Tibial artery (tissue), 4 donors: ENCODE measurements at regions not wholly inside any gene's neighbourhood (a gene's known extent, or its start where the extent isn't known, plus 50 kb on each side); places are given as distances from the start of the nearest gene placed in this dataset.
A peak's percentile ranks its signal among the peaks of the same experiment; 100 is the strongest.

Source experiments
- DNase-seq, 2 donors: peaks; one replicate each; pipeline ENCODE4 v3.0.0-alpha.2; 2019
- H3K27ac ChIP-seq, 2 donors: fragments of 200-600 bp; sonication (generic) in 1 of 2; 1 replicate in 1 of 2; 2 replicates in 1 of 2; pipeline ENCODE4 v1.5.1; 2018 to 2019; ENCODE audit warnings: mild to moderate bottlenecking in 1 of 2
- H3K27me3 ChIP-seq, 2 donors: fragments of 200-600 bp; sonication (generic) in 1 of 2; one replicate each; pipeline versions ENCODE4 v1.5.1 to v1.6.0; 2016 to 2019
- H3K36me3 ChIP-seq, 3 donors: fragments of 200-600 bp; sonication (generic) in 2 of 3; one replicate each; pipeline ENCODE4 v1.5.1; 2016 to 2019; ENCODE audit warnings: mild to moderate bottlenecking in 2 of 3
- H3K4me1 ChIP-seq, 4 donors: fragments of 200-600 bp; sonication (generic) in 2 of 4; 1 replicate in 3 of 4; 2 replicates in 1 of 4; pipeline ENCODE4 v1.5.1; 2016 to 2019
- H3K4me3 ChIP-seq, 2 donors: fragments of 200-600 bp; sonication (generic) in 1 of 2; 1 replicate in 1 of 2; 2 replicates in 1 of 2; pipeline ENCODE4 v1.5.1; 2018 to 2019; ENCODE audit warnings: mild to moderate bottlenecking in 2 of 2
- H3K9me3 ChIP-seq, 3 donors: fragments of 200-600 bp; sonication (generic) in 1 of 3; one replicate each; pipeline ENCODE4 v1.5.1; 2016 to 2019
- CTCF ChIP-seq, 2 experiments: fragments of 200-600 bp in 1 of 2; fragments of 450-650 bp in 1 of 2; IDR thresholded peaks; one replicate each; pipeline ENCODE4 v1.5.1; 2017 to 2019; ENCODE audit warnings: antibody characterized with exemption in 2 of 2, mild to moderate bottlenecking in 1 of 2, moderate library complexity in 1 of 2
- intact Hi-C: fragments of 100-400 bp; cut with DNase I; formaldehyde crosslinking; loops from one replicate; pipeline ENCODE4 v1.15.0; 2023; ENCODE audit warnings: low total_unique reads

- TF ChIP-seq CTCF (IDR thresholded peaks at IDR 0.05) = no peak
- no peaks in the 10 kb centered on the region for H3K36me3 ChIP-seq
- H3K27ac ChIP-seq = no peak overlapping the region
- H3K27me3 ChIP-seq = no peaks in the 10 kb centered on the region
- no peak for DNase-seq
- H3K9me3 ChIP-seq = no peaks in the 10 kb centered on the region
- H3K4me3 ChIP-seq = no peak overlapping the region
- H3K4me1 ChIP-seq = no peaks in the 10 kb centered on the region
- intact Hi-C loops = no loop called here
These were observed 80.8 kb upstream of the ADCY2 start for GRCh38 chr5:7315118-7315517.

- Histone ChIP-seq H3K27me3 (no peaks in the 10 kb centered on the region), H3K4me3 (no peak overlapping the region), H3K36me3 (no peaks in the 10 kb centered on the region), H3K4me1 (no peaks in the 10 kb centered on the region), H3K27ac (no peak overlapping the region), H3K9me3 (no peaks in the 10 kb centered on the region)
- no peak for TF ChIP-seq CTCF (IDR thresholded peaks at IDR 0.05)
- intact Hi-C loops = no loop called here
- DNase-seq = no peak
These were observed 78.2 kb upstream of the ADCY2 start for GRCh38 chr5:7317751-7318150.

GRCh38 chr5:7320701-7321301 lies 75.1 kb upstream of the ADCY2 start:
- TF ChIP-seq CTCF (IDR thresholded peaks at IDR 0.05) = no peak
- no peaks in the 10 kb centered on the region for H3K27me3 ChIP-seq
- intact Hi-C loops = no loop called here
- no peaks in the 10 kb centered on the region for H3K9me3 ChIP-seq
- H3K36me3 ChIP-seq = no peaks in the 10 kb centered on the region
- H3K4me1 ChIP-seq = no peaks in the 10 kb centered on the region
- no peak overlapping the region for H3K27ac ChIP-seq
- H3K4me3 ChIP-seq = no peak overlapping the region
- no peak for DNase-seq

GRCh38 chr5:7321724-7322123 lies 74.2 kb upstream of the ADCY2 start:
- intact Hi-C loops = no loop called here
- no peak for TF ChIP-seq CTCF (IDR thresholded peaks at IDR 0.05)
- DNase-seq = peak in 1 of 2 donors; percentile 31
- Histone ChIP-seq H3K36me3 (no peaks in the 10 kb centered on the region), H3K4me1 (no peaks in the 10 kb centered on the region), H3K4me3 (no peak overlapping the region), H3K9me3 (no peaks in the 10 kb centered on the region), H3K27me3 (no peaks in the 10 kb centered on the region), H3K27ac (no peak overlapping the region)

- no peak overlapping the region for H3K27ac ChIP-seq
- no peak overlapping the region for H3K4me3 ChIP-seq
- no peaks in the 10 kb centered on the region for H3K9me3 ChIP-seq
- TF ChIP-seq CTCF (IDR thresholded peaks at IDR 0.05) = no peak
- no peaks in the 10 kb centered on the region for H3K27me3 ChIP-seq
- intact Hi-C loops = no loop called here
- H3K4me1 ChIP-seq = no peaks in the 10 kb centered on the region
- no peaks in the 10 kb centered on the region for H3K36me3 ChIP-seq
- DNase-seq = no peak
These were observed 71.0 kb upstream of the ADCY2 start for GRCh38 chr5:7324919-7325318.
